ENCODE measurements at regions not wholly inside any gene's neighbourhood (a gene's known extent, or its start where the extent isn't known, plus 50 kb on each side); places are given as distances from the start of the nearest gene placed in this dataset.

GRCh38 chr11:115625502-115625901, 121.3 kb upstream of the CADM1 start:
- TF ChIP-seq POLR2A (IDR thresholded peaks at IDR 0.05) (no peak), CTCF (IDR thresholded peaks at IDR 0.05) (no peak)
